Prostate gland (tissue), 2 donors: ENCODE measurements at regions not wholly inside any gene's neighbourhood (a gene's known extent, or its start where the extent isn't known, plus 50 kb on each side); places are given as distances from the start of the nearest gene placed in this dataset.

Source experiments
- DNase-seq: peaks from one replicate; pipeline ENCODE4 v3.0.0-alpha.2; 2019; ENCODE audit warnings: low spot score
- H3K27ac ChIP-seq, 2 donors: fragments of 200-600 bp; sonication (generic); 2 replicates each; pipeline ENCODE4 v1.5.1; 2017 to 2019
- H3K27me3 ChIP-seq: fragments of 200-600 bp; sonication (generic); replicated peaks from 2 replicates; pipeline ENCODE4 v1.5.1; 2019; ENCODE audit not compliant: insufficient read depth
- H3K36me3 ChIP-seq, 2 donors: fragments of 200-600 bp; sonication (generic); 1 replicate in 1 of 2; 2 replicates in 1 of 2; pipeline versions ENCODE4 v1.5.1 to v1.8.1; 2017 to 2019
- H3K4me1 ChIP-seq: fragments of 200-600 bp; sonication (generic); replicated peaks from 2 replicates; pipeline ENCODE4 v1.5.1; 2019
- H3K4me3 ChIP-seq, 2 donors: fragments of 200-600 bp; sonication (generic); 2 replicates each; pipeline ENCODE4 v1.5.1; 2017 to 2019
- H3K9me3 ChIP-seq: fragments of 200-600 bp; sonication (generic); 2 replicates; pipeline ENCODE4 v1.5.1; 2017
- CTCF ChIP-seq, 4 experiments: fragments of 200-600 bp in 2 of 4; fragments of 450-650 bp in 2 of 4; sonication (generic) in 2 of 4; IDR thresholded peaks; 1 replicate in 3 of 4; 2 replicates in 1 of 4; pipeline ENCODE4 v1.5.1; 2016 to 2019; ENCODE audit warnings: antibody characterized with exemption in 4 of 4, mild to moderate bottlenecking in 2 of 4, moderate library complexity in 2 of 4
- POLR2A ChIP-seq: fragments of 450-650 bp; IDR thresholded peaks from one replicate; pipeline ENCODE4 v1.6.1; 2016; ENCODE audit warnings: antibody characterized with exemption, mild to moderate bottlenecking
- POLR2AphosphoS5 ChIP-seq: sonication (generic); formaldehyde crosslinking; IDR thresholded peaks from one replicate; pipeline ENCODE4 v1.6.1; 2017; ENCODE audit warnings: antibody characterized with exemption
- WGBS: methylation state at CpG from one replicate; pipeline ENCODE4 v1.1.5; 2018; 5-methylcytosine and 5-hydroxymethylcytosine counted together
- intact Hi-C: fragments of 100-400 bp; cut with DNase I; formaldehyde crosslinking; loops from one replicate; pipeline ENCODE4 v1.14.2; 2022

GRCh38 chr15:47965297-47965696 lies 155.5 kb upstream of the SLC24A5 start:
- TF ChIP-seq CTCF (IDR thresholded peaks at IDR 0.05) = no peak
- TF ChIP-seq POLR2A = no peak
- TF ChIP-seq POLR2AphosphoS5 = no peak
- 94% methylated on average over 4 of the region's 4 CpGs for WGBS
- H3K9me3 ChIP-seq = no peaks in the 10 kb centered on the region
- no peaks in the 10 kb centered on the region for H3K27me3 ChIP-seq
- H3K4me3 ChIP-seq = no peak overlapping the region
- DNase-seq = no peak
- intact Hi-C loops = no loop called here
- no peaks in the 10 kb centered on the region for H3K4me1 ChIP-seq
- no peak overlapping the region for H3K27ac ChIP-seq
- no peaks in the 10 kb centered on the region for H3K36me3 ChIP-seq

- WGBS = 100% methylated on average over 1 of the region's 1 CpG
- no peaks in the 10 kb centered on the region for H3K36me3 ChIP-seq
- no peak overlapping the region for H3K4me3 ChIP-seq
- no peak for DNase-seq
- no peaks in the 10 kb centered on the region for H3K4me1 ChIP-seq
- no peak overlapping the region for H3K27ac ChIP-seq
- intact Hi-C loops = no loop called here
- TF ChIP-seq POLR2A (no peak), POLR2AphosphoS5 (no peak), CTCF (IDR thresholded peaks at IDR 0.05) (no peak)
- no peaks in the 10 kb centered on the region for H3K9me3 ChIP-seq
- no peaks in the 10 kb centered on the region for H3K27me3 ChIP-seq
These were observed 152.2 kb upstream of the SLC24A5 start for GRCh38 chr15:47968593-47968992.

- no peaks in the 10 kb centered on the region for H3K27me3 ChIP-seq
- TF ChIP-seq CTCF (IDR thresholded peaks at IDR 0.05) = no peak
- no peak for TF ChIP-seq POLR2A
- no peak for TF ChIP-seq POLR2AphosphoS5
- intact Hi-C loops = no loop called here
- no peak overlapping the region for H3K4me3 ChIP-seq
- 86% methylated on average over 4 of the region's 4 CpGs for WGBS
- H3K36me3 ChIP-seq = no peaks in the 10 kb centered on the region
- no peaks in the 10 kb centered on the region for H3K9me3 ChIP-seq
- no peaks in the 10 kb centered on the region for H3K4me1 ChIP-seq
- H3K27ac ChIP-seq = no peak overlapping the region
- DNase-seq = no peak
These were observed 149.2 kb upstream of the SLC24A5 start for GRCh38 chr15:47971637-47972036.

- H3K27me3 ChIP-seq = no peaks in the 10 kb centered on the region
These were observed 148.1 kb upstream of the SLC24A5 start for GRCh38 chr15:47972738-47973137.

More at GRCh38 chr15:47972738-47973137, 148.1 kb upstream of the SLC24A5 start:
- 89% methylated on average over 3 of the region's 3 CpGs for WGBS
- no peak overlapping the region for H3K4me3 ChIP-seq
- no peaks in the 10 kb centered on the region for H3K9me3 ChIP-seq
- TF ChIP-seq POLR2A = no peak
- TF ChIP-seq CTCF (IDR thresholded peaks at IDR 0.05) = no peak
- TF ChIP-seq POLR2AphosphoS5 = no peak
- no peak for DNase-seq
- no peaks in the 10 kb centered on the region for H3K36me3 ChIP-seq
- intact Hi-C loops = no loop called here
- H3K27ac ChIP-seq = no peak overlapping the region
- no peaks in the 10 kb centered on the region for H3K4me1 ChIP-seq
